ENCODE measurements at regions not wholly inside any gene's neighbourhood (a gene's known extent, or its start where the extent isn't known, plus 50 kb on each side); places are given as distances from the start of the nearest gene placed in this dataset.

GRCh38 chr4:120130786-120131185, 64.1 kb upstream of the MAD2L1 start:
- Histone ChIP-seq H3K4me3 (no peak overlapping the region), H3K9ac (no peak overlapping the region), H3K9me3 (no peaks in the 10 kb centered on the region), H3K27ac (no peak overlapping the region), H3K27me3 (no peaks in the 10 kb centered on the region), H3K4me2 (no peak overlapping the region), H3K4me1 (no peaks in the 10 kb centered on the region), H4K20me1 (no peaks in the 10 kb centered on the region), H3K36me3 (no peaks in the 10 kb centered on the region)
- TF ChIP-seq Cebpa-rat (IDR thresholded peaks at IDR 0.05) = no peak

Data from BLaER1 (cell line).